ENCODE measurements at regions not wholly inside any gene's neighbourhood (a gene's known extent, or its start where the extent isn't known, plus 50 kb on each side); places are given as distances from the start of the nearest gene placed in this dataset.

- ChIA-PET CTCF (interaction anchor here (0.6 kb wide), 1 partner anchor 260 kb away, joined by 3 read pairs; no protein-coding TSS in a partner anchor), POLR2A (ENCODE audit: unreplicated experiment) (no interaction called here)
- intact Hi-C loops (cut with micrococcal nuclease; ENCODE audit: unreplicated experiment) = no loop called here
- no peak for TF ChIP-seq CTCF (conservative IDR thresholded peaks at IDR 0.05)
- no peak for TF ChIP-seq EZH2 (IDR thresholded peaks at IDR 0.05; ENCODE audit: low read depth)
- Histone ChIP-seq H3K79me2 (ENCODE audit: low read depth) (no peaks in the 10 kb centered on the region), H3K9me2 (ENCODE audit: insufficient read depth) (no peaks in the 10 kb centered on the region), H4K20me1 (ENCODE audit: insufficient read depth) (no peaks in the 10 kb centered on the region), H3K27me3 (ENCODE audit: insufficient read depth, low read depth) (no peaks in the 10 kb centered on the region), H3K4me2 (no peak overlapping the region), H2AFZ (no peak overlapping the region), H3K4me3 (no peak overlapping the region), H3K9me3 (ENCODE audit: insufficient read depth, low read depth) (no peaks in the 10 kb centered on the region), H3F3A (ENCODE audit: insufficient read depth, low read depth) (no peaks in the 10 kb centered on the region), H3K4me1 (replicated peaks; ENCODE audit: insufficient read depth) (no peaks in the 10 kb centered on the region), H3K27ac (no peak overlapping the region), H3K36me3 (ENCODE audit: low read depth) (no peaks in the 10 kb centered on the region)
- no peak for DNase-seq
- BruUV-seq (replicated peaks) = no TSS peak
Measured at GRCh38 chr7:117962366-117962994, 89.2 kb upstream of the CTTNBP2 start.

GRCh38 chr7:117963264-117964197 lies 90.3 kb upstream of the CTTNBP2 start:
- DNase-seq = no peak
- no peaks in the 10 kb centered on the region for H4K20me1 ChIP-seq (ENCODE audit: insufficient read depth)
- H3K4me1 ChIP-seq (replicated peaks; ENCODE audit: insufficient read depth) = no peaks in the 10 kb centered on the region
- POLR2A ChIA-PET (ENCODE audit: unreplicated experiment) = interaction anchor here (0.5 kb wide), 1 partner anchor 27 kb away, joined by 3 read pairs; no protein-coding TSS in a partner anchor
- TF ChIP-seq EZH2 (IDR thresholded peaks at IDR 0.05; ENCODE audit: low read depth) (no peak), CTCF (conservative IDR thresholded peaks at IDR 0.05) (no peak)
- H3K9me3 ChIP-seq (ENCODE audit: insufficient read depth, low read depth) = no peaks in the 10 kb centered on the region
- H3F3A ChIP-seq (ENCODE audit: insufficient read depth, low read depth) = no peaks in the 10 kb centered on the region
- H3K4me3 ChIP-seq = no peak overlapping the region
- H3K27ac ChIP-seq = no peak overlapping the region
- H3K27me3 ChIP-seq (ENCODE audit: insufficient read depth, low read depth) = no peaks in the 10 kb centered on the region
- no peaks in the 10 kb centered on the region for H3K9me2 ChIP-seq (ENCODE audit: insufficient read depth)
- no peaks in the 10 kb centered on the region for H3K36me3 ChIP-seq (ENCODE audit: low read depth)
- BruUV-seq (replicated peaks) = no TSS peak
- no peak overlapping the region for H2AFZ ChIP-seq
- CTCF ChIA-PET = interaction anchor here (0.5 kb wide), 1 partner anchor 563 kb away, joined by 3 read pairs; no protein-coding TSS in a partner anchor
- H3K4me2 ChIP-seq = no peak overlapping the region
- intact Hi-C loops (cut with micrococcal nuclease; ENCODE audit: unreplicated experiment) = no loop called here
- no peaks in the 10 kb centered on the region for H3K79me2 ChIP-seq (ENCODE audit: low read depth)

- Histone ChIP-seq H3K9me3 (ENCODE audit: insufficient read depth, low read depth) (no peaks in the 10 kb centered on the region), H3K4me3 (no peak overlapping the region), H3K4me2 (no peak overlapping the region), H3K27me3 (ENCODE audit: insufficient read depth, low read depth) (no peaks in the 10 kb centered on the region), H3K27ac (no peak overlapping the region), H3K79me2 (ENCODE audit: low read depth) (no peaks in the 10 kb centered on the region), H2AFZ (no peak overlapping the region), H3K36me3 (ENCODE audit: low read depth) (no peaks in the 10 kb centered on the region), H3K4me1 (replicated peaks; ENCODE audit: insufficient read depth) (no peaks in the 10 kb centered on the region), H3K9me2 (ENCODE audit: insufficient read depth) (no peaks in the 10 kb centered on the region), H4K20me1 (ENCODE audit: insufficient read depth) (no peaks in the 10 kb centered on the region), H3F3A (ENCODE audit: insufficient read depth, low read depth) (no peaks in the 10 kb centered on the region)
- intact Hi-C loops (cut with micrococcal nuclease; ENCODE audit: unreplicated experiment) = no loop called here
- ChIA-PET CTCF (no interaction called here), POLR2A (ENCODE audit: unreplicated experiment) (no interaction called here)
- BruUV-seq (replicated peaks) = no TSS peak
- no peak for TF ChIP-seq CTCF (conservative IDR thresholded peaks at IDR 0.05)
- TF ChIP-seq EZH2 (IDR thresholded peaks at IDR 0.05; ENCODE audit: low read depth) = no peak
- no peak for DNase-seq
Measured at GRCh38 chr7:117970801-117971200, 97.6 kb upstream of the CTTNBP2 start.
